ENCODE measurements at regions not wholly inside any gene's neighbourhood (a gene's known extent, or its start where the extent isn't known, plus 50 kb on each side); places are given as distances from the start of the nearest gene placed in this dataset.
"Not testable (repeated sequence)": the region's sequence is repeated elsewhere in the genome, so short reads cannot be mapped to it uniquely, and the experiment has no call there.

DNA sequence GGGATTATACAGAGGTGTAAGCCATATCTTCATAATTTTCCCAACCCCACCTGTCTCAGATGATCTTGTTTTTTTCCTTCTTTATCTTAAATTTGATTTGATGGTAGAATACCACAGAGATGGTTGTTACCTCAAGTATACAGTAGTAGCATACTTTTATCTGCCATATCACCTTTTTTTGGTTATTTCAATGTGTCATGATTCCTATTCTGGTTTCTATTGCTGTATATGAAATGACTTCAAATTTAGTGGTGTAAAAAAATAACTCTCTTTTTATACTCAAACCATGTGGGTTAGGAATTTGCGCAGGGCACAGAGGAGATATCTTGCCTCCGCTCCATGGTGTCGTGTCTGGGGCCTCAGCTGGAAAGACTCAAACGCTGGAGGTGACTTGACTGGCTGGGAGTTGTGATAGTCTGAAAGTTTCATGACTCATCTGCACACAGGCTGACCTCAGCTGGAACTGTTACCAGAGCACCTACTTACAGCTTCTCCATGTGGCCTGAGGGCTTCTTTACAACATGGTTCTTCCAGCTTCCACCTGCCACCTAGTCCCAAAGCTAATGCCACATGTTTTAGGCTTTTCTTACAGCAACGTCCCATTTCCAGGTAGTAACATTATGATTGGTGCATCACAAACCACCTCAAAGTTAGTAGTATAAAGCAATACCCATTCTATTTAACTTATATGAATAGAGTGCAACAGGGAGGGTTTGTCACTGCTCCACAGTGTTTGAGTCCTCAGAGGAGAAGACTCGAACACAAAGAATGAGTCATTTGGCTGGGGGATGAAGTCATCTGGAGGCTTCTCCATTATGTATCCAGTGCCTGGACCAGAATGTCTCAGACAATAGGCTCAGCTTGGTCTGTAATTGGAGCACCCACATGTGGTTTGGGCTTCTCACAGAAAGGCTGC lies 82.3 kb upstream of the XPO1 start:
- ATAC-seq (ENCODE audit: low read depth), result no peak
- no peaks in the 10 kb centered on the region for H3K27me3 Mint-ChIP-seq
- POLR2A ChIA-PET, result no interaction called here
- intact Hi-C loops (cut with micrococcal nuclease), result no loop called here
- TF ChIP-seq, protein P1, sequence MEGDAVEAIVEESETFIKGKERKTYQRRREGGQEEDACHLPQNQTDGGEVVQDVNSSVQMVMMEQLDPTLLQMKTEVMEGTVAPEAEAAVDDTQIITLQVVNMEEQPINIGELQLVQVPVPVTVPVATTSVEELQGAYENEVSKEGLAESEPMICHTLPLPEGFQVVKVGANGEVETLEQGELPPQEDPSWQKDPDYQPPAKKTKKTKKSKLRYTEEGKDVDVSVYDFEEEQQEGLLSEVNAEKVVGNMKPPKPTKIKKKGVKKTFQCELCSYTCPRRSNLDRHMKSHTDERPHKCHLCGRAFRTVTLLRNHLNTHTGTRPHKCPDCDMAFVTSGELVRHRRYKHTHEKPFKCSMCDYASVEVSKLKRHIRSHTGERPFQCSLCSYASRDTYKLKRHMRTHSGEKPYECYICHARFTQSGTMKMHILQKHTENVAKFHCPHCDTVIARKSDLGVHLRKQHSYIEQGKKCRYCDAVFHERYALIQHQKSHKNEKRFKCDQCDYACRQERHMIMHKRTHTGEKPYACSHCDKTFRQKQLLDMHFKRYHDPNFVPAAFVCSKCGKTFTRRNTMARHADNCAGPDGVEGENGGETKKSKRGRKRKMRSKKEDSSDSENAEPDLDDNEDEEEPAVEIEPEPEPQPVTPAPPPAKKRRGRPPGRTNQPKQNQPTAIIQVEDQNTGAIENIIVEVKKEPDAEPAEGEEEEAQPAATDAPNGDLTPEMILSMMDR (IDR thresholded peaks at IDR 0.05), result no peak
- DNase-seq, result no peak
- H3K4me3 Mint-ChIP-seq, result no peak overlapping the region
- H3K27ac Mint-ChIP-seq, result no peak overlapping the region
- H3K4me1 Mint-ChIP-seq, result no peaks in the 10 kb centered on the region
- H3K36me3 Mint-ChIP-seq (ENCODE audit: low read depth), result no peaks in the 10 kb centered on the region
- H3K9me3 Mint-ChIP-seq, result no peaks in the 10 kb centered on the region
- CTCF ChIA-PET, result no interaction called here

DNA sequence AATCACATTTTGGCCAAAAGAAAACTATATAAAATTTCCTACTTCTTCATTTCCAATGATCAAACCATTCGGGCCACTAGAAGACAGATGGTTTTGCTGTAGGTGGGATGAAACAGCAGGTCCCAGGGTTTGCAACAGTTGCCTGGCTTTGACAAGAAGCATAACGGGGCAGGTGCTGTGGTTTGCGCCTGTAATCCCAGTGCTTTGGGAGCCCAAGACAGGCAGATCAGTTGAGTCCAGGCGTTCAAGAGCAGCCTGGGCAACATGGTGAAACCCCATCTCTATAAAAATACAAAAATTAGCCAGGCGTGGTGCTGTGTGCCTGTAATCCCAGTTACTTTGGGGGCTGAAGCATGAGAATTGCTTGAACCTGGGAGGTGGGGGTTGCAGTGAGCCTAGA lies 81.4 kb upstream of the XPO1 start:
- no peaks in the 10 kb centered on the region for H3K4me1 Mint-ChIP-seq
- no peak overlapping the region for H3K27ac Mint-ChIP-seq
- no peak overlapping the region for H3K4me3 Mint-ChIP-seq
- no peak for DNase-seq
- no peaks in the 10 kb centered on the region for H3K36me3 Mint-ChIP-seq (ENCODE audit: low read depth)
- TF ChIP-seq, protein P1 (IDR thresholded peaks at IDR 0.05), result no peak
- H3K27me3 Mint-ChIP-seq, result no peaks in the 10 kb centered on the region
- ChIA-PET CTCF (no interaction called here), POLR2A (no interaction called here)
- no peaks in the 10 kb centered on the region for H3K9me3 Mint-ChIP-seq
- intact Hi-C loops (cut with micrococcal nuclease), result no loop called here
- ATAC-seq (ENCODE audit: low read depth), result no peak

DNA sequence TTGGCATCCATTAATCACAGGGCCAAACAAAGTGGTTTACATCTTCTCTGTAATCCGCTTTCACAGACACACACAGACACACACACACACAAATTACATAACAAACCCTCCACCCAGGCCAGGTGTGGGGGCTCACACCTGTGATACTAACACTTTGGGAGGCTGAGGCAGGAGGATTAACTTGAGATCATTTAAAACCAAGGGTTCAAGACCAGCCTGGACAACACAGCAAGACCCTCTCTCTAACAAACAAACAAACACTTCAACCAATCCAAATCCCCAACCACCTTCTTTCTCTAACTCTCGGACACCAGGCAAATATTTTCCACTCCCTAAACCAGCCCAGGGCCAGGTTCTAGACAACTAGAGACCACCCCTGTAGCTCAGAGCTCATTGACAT lies 79.5 kb upstream of the XPO1 start:
- Mint-ChIP-seq H3K4me1 (no peaks in the 10 kb centered on the region), H3K27me3 (no peaks in the 10 kb centered on the region), H3K27ac (no peak overlapping the region), H3K4me3 (no peak overlapping the region), H3K9me3 (no peaks in the 10 kb centered on the region), H3K36me3 (ENCODE audit: low read depth) (no peaks in the 10 kb centered on the region)
- POLR2A ChIA-PET, result no interaction called here
- TF ChIP-seq, protein P1 (IDR thresholded peaks at IDR 0.05), result no peak
- no peak for DNase-seq
- ATAC-seq (ENCODE audit: low read depth), result no peak
- intact Hi-C loops (cut with micrococcal nuclease), result no loop called here
- CTCF ChIA-PET, result no interaction called here

DNA sequence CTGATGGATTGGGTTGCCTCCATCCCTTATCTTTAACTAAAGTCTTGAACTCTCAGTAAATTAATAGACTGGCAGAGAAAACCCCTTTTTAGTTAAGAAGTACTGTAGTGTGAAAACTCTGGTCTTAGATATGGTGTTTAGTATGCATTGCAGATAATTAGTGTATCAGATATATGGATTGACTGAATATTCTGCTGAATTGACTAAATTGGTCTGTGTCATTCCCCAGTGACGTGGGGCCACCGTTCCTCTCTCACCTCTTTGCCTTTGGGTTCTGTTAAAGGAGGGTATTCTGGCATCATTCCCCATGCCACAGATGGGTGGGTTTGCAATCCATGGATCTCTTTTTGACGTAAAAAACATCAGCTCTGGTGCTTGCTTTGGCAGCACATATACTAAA lies 67.1 kb upstream of the XPO1 start:
- no peak for ATAC-seq (ENCODE audit: low read depth)
- no peak for DNase-seq
- POLR2A ChIA-PET, result no interaction called here
- Mint-ChIP-seq H3K4me3 (no peak overlapping the region), H3K9me3 (no peaks in the 10 kb centered on the region), H3K27me3 (peaks cover 2% of the 10 kb centered on the region), H3K27ac (no peak overlapping the region), H3K36me3 (ENCODE audit: low read depth) (no peaks in the 10 kb centered on the region), H3K4me1 (no peaks in the 10 kb centered on the region)
- intact Hi-C loops (cut with micrococcal nuclease), result no loop called here
- TF ChIP-seq, protein P1 (IDR thresholded peaks at IDR 0.05), result no peak
- CTCF ChIA-PET, result no interaction called here

DNA sequence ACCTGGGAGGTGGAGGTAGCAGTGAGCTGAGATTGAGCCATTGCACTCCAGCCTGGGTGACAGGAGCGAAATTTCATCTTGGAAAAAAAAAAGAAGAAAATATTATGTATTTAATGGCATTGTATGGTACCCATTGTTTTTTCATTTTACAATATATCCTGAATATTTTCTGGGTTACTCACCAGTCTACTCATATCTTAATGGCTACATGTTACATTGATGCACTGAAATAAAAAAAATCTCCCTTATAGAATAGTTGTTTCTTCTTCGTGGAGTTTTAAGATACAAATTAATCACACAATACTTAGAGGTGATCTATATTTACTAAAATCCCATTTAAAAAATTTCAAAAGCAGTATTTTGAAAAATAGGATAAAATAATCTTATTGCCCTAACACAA lies 66.3 kb upstream of the XPO1 start:
- POLR2A ChIA-PET, result no interaction called here
- H3K9me3 Mint-ChIP-seq, result no peaks in the 10 kb centered on the region
- H3K36me3 Mint-ChIP-seq (ENCODE audit: low read depth), result no peaks in the 10 kb centered on the region
- TF ChIP-seq, protein P1 (IDR thresholded peaks at IDR 0.05), result no peak
- CTCF ChIA-PET, result no interaction called here
- no peaks in the 10 kb centered on the region for H3K4me1 Mint-ChIP-seq
- no peak overlapping the region for H3K27ac Mint-ChIP-seq
- DNase-seq (no peak), ATAC-seq (ENCODE audit: low read depth) (no peak)
- intact Hi-C loops (cut with micrococcal nuclease), result no loop called here
- no peak overlapping the region for H3K4me3 Mint-ChIP-seq
- H3K27me3 Mint-ChIP-seq, result peaks cover 3% of the 10 kb centered on the region

DNA sequence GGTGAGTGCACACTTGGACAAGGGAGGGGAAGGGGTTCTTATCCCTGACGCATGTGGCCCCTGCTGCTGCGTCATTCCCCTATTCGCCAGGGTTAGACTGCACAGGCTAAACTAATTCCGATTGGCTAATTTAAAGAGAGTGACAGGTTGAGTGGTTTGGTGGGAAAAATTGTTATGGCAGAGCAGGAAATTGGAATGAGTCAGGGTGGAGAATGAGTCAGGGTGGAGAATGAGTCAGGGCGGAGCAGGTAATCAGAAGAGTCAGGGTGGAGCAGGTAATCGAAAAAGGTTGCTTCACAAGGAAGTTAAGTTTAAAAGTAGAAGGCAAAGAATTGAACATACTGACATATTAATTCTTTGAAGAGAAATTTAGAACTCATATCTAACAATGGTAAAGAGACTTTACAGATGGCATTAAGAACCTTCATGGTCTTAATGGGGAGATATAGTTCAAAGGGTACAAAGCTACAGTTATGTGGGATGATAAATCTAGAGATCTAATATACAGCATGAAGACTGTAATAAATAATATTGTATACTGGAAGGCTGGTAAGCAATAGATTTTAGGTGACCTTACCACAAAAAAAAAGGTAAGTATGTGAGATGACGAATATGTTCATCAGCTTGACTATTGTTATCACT lies 60.5 kb upstream of the XPO1 start:
- H3K27me3 Mint-ChIP-seq; H3K36me3 Mint-ChIP-seq (ENCODE audit: low read depth); H3K27ac Mint-ChIP-seq; CTCF ChIA-PET; H3K4me1 Mint-ChIP-seq; H3K4me3 Mint-ChIP-seq; intact Hi-C loops (cut with micrococcal nuclease); H3K9me3 Mint-ChIP-seq; POLR2A ChIA-PET; ATAC-seq (ENCODE audit: low read depth); DNase-seq: not testable (repeated sequence)
